KOPT-K1 (cell line): ENCODE measurements at regions not wholly inside any gene's neighbourhood (a gene's known extent, or its start where the extent isn't known, plus 50 kb on each side); places are given as distances from the start of the nearest gene placed in this dataset.

Source experiments
- H3K27ac ChIP-seq: fragments of 200-600 bp; sonication (generic); 2 replicates; pipeline ENCODE4 v1.5.1; 2016; ENCODE audit warnings: antibody characterized with exemption, mild to moderate bottlenecking, low read depth, low read length; ENCODE audit not compliant: poor library complexity, severe bottlenecking
- H3K36me3 ChIP-seq: fragments of 200-600 bp; sonication (generic); 2 replicates; pipeline ENCODE4 v1.5.1; 2017; ENCODE audit warnings: antibody characterized with exemption, mild to moderate bottlenecking, low read length, moderate library complexity; ENCODE audit not compliant: insufficient read depth
- H3K9me3 ChIP-seq: fragments of 200-600 bp; sonication (generic); 2 replicates; pipeline ENCODE4 v1.5.1; 2017; ENCODE audit warnings: antibody characterized with exemption, low read length, mild to moderate bottlenecking; ENCODE audit not compliant: insufficient read depth, poor library complexity, severe bottlenecking

DNA sequence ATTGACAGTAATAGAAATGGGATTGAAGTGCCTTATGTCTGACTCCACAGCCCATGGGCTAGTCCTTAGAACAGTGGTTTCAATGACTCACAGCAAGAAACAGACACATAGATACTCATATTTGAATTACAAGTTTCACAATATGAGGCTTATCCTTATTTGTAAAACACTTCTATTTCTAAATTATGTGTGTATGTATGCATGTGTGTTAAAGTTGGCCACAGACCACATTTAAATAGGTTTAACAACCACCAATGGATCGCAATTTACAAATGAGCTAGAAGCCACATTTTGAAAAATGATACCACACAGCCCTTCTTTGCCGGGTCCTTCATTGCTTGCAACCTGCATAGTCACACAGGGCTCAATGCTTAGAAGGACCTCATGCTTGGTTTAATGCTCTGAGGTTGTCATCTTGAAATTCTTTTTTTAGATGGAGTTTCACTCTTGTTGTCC lies 157.8 kb upstream of the PREP start:
- Histone ChIP-seq H3K9me3 (peaks cover 3% of the 10 kb centered on the region), H3K27ac (no peak overlapping the region)

DNA sequence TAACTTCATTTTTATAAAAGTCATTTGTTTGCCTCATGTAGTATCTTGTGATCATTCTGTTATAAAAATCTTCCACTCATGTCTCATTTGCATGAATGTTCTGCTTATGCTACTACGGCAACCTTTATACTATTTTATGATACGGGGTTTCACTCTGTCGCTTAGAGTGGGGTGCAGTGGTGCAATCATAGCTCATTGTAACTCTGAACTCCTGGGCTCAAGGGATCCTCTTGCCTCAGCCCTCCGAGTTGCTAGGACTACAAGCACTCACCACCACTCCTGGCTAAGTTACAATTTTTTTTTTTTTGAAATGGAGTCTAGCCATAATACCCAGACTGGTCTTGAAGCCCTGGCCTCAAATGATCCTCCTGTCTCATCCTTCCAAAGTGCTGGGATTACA lies 154.4 kb upstream of the PREP start:
- no peak overlapping the region for H3K27ac ChIP-seq
- no peaks in the 10 kb centered on the region for H3K36me3 ChIP-seq

More for the DNA sequence above, 157.8 kb upstream of the PREP start:
- no peaks in the 10 kb centered on the region for H3K36me3 ChIP-seq

DNA sequence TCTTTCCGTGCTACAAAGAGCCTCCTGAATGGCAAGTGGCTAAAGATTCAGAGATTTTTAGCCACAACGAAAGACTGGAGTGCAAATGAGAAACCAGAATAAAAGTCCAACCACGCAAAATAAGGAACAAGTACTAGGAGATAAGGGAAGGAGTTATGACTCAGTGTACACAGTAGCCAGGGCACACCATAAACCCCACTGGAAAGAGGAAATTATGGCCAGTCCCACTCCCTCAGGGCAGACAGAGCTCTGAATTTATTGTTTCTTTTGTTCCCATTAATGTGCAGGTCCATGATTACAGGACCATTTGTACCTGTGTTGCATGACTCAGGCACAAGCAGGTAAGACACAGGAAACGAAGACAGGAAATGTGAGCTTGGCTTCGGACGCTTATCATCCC lies 150.3 kb upstream of the PREP start:
- Histone ChIP-seq H3K27ac (no peak overlapping the region), H3K36me3 (no peaks in the 10 kb centered on the region), H3K9me3 (no peaks in the 10 kb centered on the region)

More for the DNA sequence above, 154.4 kb upstream of the PREP start:
- no peaks in the 10 kb centered on the region for H3K9me3 ChIP-seq

DNA sequence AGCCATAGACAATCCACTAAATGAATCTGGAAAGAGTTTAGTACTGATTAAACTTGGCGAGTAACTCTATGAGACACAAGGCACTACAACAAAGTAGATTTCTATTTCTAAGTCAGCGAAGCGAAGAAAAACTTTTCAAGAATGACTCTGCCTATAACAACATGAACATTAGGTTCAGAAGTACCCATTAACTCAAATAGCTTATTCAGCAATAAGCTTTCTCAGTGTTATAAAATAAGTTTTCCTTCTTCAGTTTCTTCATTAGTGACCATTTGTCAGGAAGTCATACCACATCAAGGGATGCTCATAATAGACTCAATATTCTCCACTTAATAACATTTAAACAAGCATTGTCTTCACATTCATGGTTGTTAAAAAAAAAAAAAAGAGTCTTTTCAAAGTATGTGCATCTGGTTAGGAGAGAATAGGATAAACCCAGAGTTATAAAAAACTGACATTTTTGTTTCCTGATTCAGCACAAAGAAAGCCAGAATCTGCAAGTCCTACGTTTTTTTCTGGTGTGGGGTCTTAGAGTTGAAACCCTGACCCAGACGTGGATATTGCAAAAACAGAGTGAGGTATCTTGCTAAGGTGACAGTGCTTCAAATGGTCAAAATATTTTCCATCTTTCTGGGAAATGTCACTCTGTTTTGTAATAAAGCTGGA lies 148.2 kb upstream of the PREP start:
- Histone ChIP-seq H3K36me3 (no peaks in the 10 kb centered on the region), H3K27ac (no peak overlapping the region)

DNA sequence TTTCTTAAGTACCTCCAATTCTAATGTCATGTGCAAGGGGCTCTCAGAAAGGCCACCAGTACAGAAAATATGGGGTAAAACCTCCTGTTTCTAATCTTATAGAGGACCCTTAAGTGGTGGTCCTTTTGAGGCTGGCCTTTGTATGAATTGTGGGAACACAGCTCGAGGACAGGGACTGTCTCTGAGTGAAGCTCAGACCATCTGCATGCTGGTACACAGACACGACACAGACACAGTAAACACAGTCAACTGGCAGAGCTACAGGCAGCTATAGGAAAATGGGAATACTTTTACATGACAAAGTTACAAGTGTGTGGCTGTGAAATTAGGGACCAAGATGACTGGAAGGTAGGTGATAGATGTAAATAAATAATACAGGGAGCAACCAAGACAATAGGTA lies 143.9 kb upstream of the PREP start:
- no peaks in the 10 kb centered on the region for H3K9me3 ChIP-seq
- no peaks in the 10 kb centered on the region for H3K36me3 ChIP-seq
- no peak overlapping the region for H3K27ac ChIP-seq

More for the DNA sequence above, 148.2 kb upstream of the PREP start:
- no peaks in the 10 kb centered on the region for H3K9me3 ChIP-seq

DNA sequence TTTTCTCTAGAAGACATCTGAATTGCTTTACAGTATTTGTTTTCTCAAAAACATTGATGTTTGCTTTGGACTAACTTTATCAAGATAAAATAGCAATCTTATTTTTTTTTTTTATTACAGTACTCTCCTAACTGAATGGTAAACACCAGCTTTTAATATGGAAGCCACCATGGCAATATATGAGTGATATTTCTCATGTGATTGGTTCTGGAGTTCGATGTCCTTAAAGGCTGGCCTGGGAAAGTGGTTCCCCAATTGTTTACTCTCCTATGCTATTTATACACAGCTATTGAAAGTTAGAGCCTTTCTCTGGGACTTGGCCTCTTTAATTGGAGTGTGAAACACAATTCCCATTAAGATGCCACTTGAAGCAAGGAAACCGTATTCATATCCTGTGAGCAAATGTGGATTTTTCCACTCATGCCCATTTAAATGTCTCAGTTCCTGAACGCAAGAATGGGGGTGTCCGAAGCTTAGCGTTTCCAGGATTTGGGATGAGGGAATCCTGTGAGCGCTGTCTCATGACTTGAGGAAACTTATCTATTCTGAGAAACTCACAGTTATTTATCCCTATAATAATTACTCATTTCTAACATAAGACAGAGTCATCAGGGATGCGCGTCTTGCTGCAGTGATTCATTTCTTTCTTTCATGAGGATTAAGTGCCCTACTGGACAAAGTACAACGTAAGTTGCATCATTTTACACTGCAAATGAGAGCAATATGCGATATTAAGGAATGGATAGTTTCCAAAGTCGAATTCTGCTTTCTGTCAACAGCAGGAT lies 143.3 kb upstream of the PREP start:
- Histone ChIP-seq H3K27ac (no peak overlapping the region), H3K9me3 (no peaks in the 10 kb centered on the region), H3K36me3 (no peaks in the 10 kb centered on the region)

DNA sequence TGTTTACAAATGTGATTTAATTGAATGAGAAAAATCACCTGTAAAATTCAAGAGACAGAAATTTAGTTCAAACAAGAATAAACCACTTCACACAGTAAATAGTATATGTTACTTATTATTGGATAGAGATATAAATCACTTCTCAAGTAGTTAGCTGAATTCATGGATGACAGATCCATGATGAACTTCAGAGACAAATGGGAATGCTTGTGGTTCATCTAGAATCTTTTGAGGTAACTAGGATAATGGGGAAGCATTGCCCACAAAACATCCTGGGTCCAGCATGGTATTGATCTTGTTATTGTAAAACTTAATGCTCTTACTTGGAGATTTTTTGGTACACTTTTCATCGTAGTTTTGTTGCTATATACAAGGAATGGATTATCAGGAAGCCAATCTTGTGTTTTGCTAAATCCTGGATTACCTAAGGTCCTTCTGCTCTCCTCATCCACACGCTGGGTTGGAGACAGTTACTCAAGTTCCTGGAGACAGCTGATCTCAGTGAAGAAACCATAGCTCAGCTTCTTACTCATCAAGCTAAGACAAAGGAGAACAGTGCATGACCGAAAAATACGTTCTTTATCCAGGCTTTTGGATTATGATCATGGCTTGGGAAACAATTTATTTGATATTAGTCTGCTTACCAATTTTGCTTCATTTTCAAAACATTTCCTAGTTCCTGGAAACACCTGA lies 142.5 kb upstream of the PREP start:
- Histone ChIP-seq H3K9me3 (no peaks in the 10 kb centered on the region), H3K36me3 (no peaks in the 10 kb centered on the region), H3K27ac (no peak overlapping the region)

DNA sequence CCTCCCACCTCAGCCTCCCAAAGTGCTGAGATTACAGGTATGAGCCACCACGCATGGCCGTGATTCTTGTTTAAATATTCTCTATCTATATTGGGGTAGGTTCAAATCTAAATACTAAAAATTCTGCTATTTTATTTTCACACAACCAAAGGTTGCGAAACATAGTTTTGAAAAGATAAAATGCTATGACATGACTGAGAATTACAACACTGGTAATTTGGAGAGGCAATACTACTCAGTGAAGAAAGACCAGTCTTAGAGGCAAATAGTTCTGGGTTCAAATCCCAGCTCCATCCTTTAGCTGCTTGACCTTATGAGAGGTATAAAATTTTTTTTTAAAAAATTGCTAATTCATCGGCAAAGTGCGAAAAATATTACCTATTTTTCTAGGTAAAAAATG lies 137.0 kb upstream of the PREP start:
- Histone ChIP-seq H3K27ac (no peak overlapping the region), H3K36me3 (no peaks in the 10 kb centered on the region), H3K9me3 (no peaks in the 10 kb centered on the region)

DNA sequence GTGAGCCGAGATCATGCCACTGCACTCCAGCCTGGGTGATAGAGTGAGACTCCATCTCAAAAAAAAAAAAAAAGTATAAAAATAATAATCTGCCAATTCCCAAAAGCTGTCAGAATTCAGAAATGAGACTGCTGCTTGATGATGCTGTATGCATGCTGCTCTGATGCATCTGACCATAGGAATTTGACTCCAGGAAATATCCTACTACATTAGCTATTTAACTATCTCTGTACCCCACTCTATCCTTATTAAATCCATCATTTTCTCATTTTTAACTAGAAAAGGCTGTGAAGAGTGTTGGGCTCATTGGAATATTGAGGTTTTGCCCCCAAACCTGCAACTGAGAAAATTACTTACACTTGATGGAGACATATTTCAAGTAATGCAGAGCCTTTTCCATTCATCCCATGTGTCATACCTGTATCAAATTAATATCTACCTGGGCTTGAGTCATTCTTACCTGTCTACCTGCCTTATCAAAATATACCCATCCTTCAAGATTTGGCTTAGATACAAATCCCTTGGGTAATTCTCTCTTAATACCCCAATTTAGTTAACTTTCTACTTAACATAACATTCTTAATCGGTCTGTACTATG lies 135.2 kb upstream of the PREP start:
- Histone ChIP-seq H3K36me3 (no peaks in the 10 kb centered on the region), H3K27ac (no peak overlapping the region), H3K9me3 (no peaks in the 10 kb centered on the region)

DNA sequence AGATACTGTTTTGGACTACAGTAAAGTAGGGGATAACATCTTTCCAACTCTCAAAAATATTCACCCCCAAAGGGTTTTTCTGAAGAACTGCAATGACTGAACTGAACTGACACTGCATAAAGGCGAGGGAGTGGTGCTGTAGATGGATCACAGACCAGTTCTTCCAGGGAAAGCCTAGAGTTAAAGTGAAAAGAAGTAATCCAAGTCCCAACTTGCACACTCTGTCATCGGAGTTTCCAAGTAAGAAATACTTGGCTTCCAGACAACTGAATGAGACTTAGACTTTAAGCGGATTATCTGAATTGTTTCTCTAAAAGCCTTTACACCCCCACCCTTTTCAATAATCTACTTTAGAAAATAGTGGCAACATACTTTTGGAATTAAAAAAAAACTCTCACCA lies 134.1 kb upstream of the PREP start:
- no peak overlapping the region for H3K27ac ChIP-seq
- H3K9me3 ChIP-seq, result no peaks in the 10 kb centered on the region
- H3K36me3 ChIP-seq, result no peaks in the 10 kb centered on the region

DNA sequence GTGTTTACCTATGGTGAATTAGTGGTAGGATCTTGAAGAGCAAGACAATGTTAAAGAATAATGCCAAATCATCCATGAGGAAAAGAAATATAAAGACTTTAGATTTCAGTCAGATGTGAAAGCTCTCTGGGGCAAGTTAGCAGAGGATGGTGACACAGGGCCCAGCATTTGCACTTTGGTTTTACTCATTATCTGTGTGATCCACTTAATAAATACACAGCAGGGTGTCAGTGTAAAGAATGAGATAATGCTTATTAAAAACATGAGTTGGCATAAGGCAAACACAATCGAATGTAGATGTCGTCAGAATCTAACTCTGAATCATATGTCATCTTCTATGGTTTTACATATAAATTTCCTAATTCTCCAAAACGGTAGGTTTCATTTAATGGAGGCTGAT lies 130.4 kb upstream of the PREP start:
- Histone ChIP-seq H3K27ac (no peak overlapping the region), H3K9me3 (no peaks in the 10 kb centered on the region), H3K36me3 (no peaks in the 10 kb centered on the region)

DNA sequence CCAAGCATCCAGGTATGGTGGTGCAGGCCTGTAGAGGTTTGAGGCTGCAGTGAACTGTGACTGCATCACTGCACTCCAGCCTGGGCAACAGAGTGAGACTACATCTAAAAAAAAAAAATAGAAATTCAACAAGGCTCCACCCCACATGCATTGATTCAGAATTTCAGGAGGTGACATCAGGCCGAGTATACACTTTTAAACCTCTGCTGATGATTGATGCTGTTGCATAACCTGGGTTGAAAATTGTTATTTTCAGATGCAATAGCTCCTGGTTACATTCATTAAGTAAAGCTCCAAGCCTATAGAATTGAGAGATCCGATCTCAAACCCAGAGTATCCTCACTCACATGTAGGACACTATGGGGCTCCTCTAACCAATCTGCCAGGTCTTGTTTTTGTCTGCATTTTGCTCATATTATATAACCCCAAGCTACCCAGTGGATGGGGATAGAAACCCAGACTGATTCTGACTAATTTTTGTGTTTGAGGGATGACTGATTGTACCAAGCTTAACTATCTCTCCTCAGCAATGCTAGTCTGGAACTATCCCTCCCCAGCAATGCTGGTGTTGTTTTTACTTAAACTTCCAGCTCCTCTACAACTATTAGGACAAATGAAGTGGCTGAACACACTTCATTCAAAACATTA lies 123.5 kb upstream of the PREP start:
- Histone ChIP-seq H3K27ac (no peak overlapping the region), H3K36me3 (no peaks in the 10 kb centered on the region), H3K9me3 (no peaks in the 10 kb centered on the region)

DNA sequence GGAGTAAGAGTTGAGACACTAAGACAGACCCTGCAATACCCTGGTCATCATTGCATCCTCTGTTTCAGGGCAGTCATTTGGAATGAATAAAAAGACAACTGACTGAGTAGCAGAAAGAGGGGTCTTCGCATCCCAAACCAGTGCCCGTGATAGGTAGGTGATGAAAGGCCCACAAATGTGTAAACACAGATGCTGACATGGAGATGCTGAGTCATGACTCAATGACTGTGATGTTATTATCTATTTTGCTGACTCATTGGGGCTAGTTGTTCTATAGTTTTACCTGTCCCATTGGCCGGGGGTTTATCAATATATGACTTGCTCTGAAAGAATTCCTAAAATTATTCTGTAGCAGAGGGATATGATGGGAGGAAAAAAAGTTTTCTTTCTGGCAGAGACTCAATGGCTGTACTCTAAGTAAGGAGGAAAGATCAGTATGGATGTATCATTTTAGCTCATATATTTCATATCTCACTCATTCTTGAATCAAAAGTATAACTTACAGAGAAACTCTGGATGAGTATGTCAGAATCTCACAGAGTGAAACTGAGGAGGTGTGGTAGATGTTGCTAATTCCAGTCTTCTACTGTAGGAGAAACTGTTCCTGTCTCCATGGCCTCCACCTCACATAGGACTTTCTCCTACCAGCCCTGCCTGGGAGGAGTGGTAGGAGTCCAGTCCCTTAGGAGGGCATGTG lies 119.9 kb upstream of the PREP start:
- Histone ChIP-seq H3K27ac (no peak overlapping the region), H3K9me3 (no peaks in the 10 kb centered on the region), H3K36me3 (no peaks in the 10 kb centered on the region)

DNA sequence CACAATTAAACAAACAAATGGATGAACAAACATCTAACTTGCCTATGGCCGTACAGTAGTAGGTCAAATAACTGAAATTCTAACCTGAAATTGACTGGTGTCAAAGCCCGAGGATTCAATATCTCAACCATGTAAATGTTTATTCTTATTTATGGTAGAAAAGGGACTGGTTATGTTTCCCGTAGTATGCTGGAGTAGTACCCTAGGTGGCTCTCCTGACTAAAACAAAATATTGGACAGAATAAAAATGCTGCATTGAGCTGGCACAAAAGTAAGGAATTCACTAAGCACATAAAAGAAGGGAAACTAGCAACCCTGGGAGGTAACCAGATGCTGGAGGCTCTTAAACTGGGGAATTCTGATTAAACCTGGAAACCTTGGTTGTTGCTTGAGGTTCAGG lies 117.1 kb upstream of the PREP start:
- no peak overlapping the region for H3K27ac ChIP-seq
- H3K36me3 ChIP-seq, result no peaks in the 10 kb centered on the region
- H3K9me3 ChIP-seq, result no peaks in the 10 kb centered on the region
